CD4-positive, CD25-positive, alpha-beta regulatory T cell (primary cell): ENCODE measurements at regions not wholly inside any gene's neighbourhood (a gene's known extent, or its start where the extent isn't known, plus 50 kb on each side); places are given as distances from the start of the nearest gene placed in this dataset.
"Not testable (repeated sequence)": the region's sequence is repeated elsewhere in the genome, so short reads cannot be mapped to it uniquely, and the experiment has no call there.

ENCODE experiments used
- ATAC-seq, 2 donors: fragments of 150-1000 bp; cut with Tn5 transposase; one replicate each; pipeline ENCODE4 v1.10.0; 2021; ENCODE audit warnings: low read depth in 2 of 2, moderate number of reproducible peaks in 2 of 2, moderate library complexity in 1 of 2
- DNase-seq, 3 donors: peaks; one replicate each; pipeline versions ENCODE4 v3.0.0 to v3.0.0-alpha.2; 2012 to 2022; ENCODE audit warnings: mixed read lengths in 1 of 3
- H3K27ac ChIP-seq: one replicate; pipeline ENCODE4 v1.7.0; 2013; ENCODE audit warnings: mild to moderate bottlenecking, low read length; ENCODE audit not compliant: insufficient read depth, poor library complexity, severe bottlenecking
- H3K27me3 ChIP-seq: one replicate; pipeline ENCODE4 v1.7.0; 2013; ENCODE audit warnings: low read length; ENCODE audit not compliant: control insufficient read depth, insufficient read depth
- H3K36me3 ChIP-seq: one replicate; pipeline ENCODE4 v1.7.0; 2013; ENCODE audit warnings: mild to moderate bottlenecking, low read length, moderate library complexity; ENCODE audit not compliant: control insufficient read depth, insufficient read depth
- H3K4me1 ChIP-seq: 2 replicates; pipeline ENCODE4 v1.7.0; 2013; ENCODE audit warnings: mild to moderate bottlenecking, low read length; ENCODE audit not compliant: insufficient read depth, control insufficient read depth, poor library complexity, severe bottlenecking
- H3K4me3 ChIP-seq: one replicate; pipeline ENCODE4 v1.7.0; 2013; ENCODE audit warnings: low read depth, mild to moderate bottlenecking, low read length, moderate library complexity
- H3K9me3 ChIP-seq, 2 experiments: 1 replicate in 1 of 2; 2 replicates in 1 of 2; pipeline ENCODE4 v1.7.0; 2013; ENCODE audit warnings: low read length in 2 of 2, mild to moderate bottlenecking in 1 of 2, moderate library complexity in 1 of 2; ENCODE audit not compliant: control insufficient read depth in 2 of 2
- H3K27ac Mint-ChIP-seq, 3 donors: one replicate each; pipeline ENCODE4 v1.8.0; 2020 to 2022; ENCODE audit warnings: mild to moderate bottlenecking in 3 of 3, mixed read lengths in 3 of 3, moderate library complexity in 2 of 3
- H3K27me3 Mint-ChIP-seq: one replicate; pipeline ENCODE4 v1.8.0; 2022; ENCODE audit warnings: mild to moderate bottlenecking, mixed read lengths
- H3K36me3 Mint-ChIP-seq: one replicate; pipeline ENCODE4 v1.8.0; 2020; ENCODE audit warnings: mixed read lengths
- H3K4me1 Mint-ChIP-seq, 4 donors: one replicate each; pipeline ENCODE4 v1.8.0; 2020 to 2022; ENCODE audit warnings: mixed read lengths in 4 of 4, mild to moderate bottlenecking in 1 of 4
- H3K4me3 Mint-ChIP-seq, 4 donors: one replicate each; pipeline ENCODE4 v1.8.0; 2020 to 2022; ENCODE audit warnings: mild to moderate bottlenecking in 4 of 4, mixed read lengths in 4 of 4, moderate library complexity in 3 of 4
- H3K9me3 Mint-ChIP-seq, 7 donors: one replicate each; pipeline ENCODE4 v1.8.0; 2020 to 2022; ENCODE audit warnings: mixed read lengths in 7 of 7, mild to moderate bottlenecking in 3 of 7, moderate library complexity in 2 of 7

DNA sequence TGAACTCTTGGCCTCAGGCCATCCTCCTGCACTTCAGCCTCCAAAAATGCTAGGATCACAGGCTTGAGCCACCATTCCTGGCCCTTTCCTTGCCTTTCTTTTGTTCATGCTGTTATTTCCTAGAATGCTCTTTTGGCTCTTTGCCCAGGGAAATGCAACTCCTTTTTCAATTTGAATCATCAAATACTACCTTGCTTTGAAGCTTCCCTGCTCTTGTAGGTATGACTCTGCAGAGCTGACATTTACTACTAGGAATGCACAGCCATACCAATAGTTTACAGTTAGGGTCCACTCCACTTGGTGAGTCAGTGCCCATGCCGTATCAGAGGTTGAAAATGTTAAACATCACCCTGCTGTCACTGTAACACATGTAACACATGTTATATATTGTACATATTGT, 107.0 kb upstream of the CRY1 start:
- no peaks in the 10 kb centered on the region for H3K36me3 Mint-ChIP-seq

DNA sequence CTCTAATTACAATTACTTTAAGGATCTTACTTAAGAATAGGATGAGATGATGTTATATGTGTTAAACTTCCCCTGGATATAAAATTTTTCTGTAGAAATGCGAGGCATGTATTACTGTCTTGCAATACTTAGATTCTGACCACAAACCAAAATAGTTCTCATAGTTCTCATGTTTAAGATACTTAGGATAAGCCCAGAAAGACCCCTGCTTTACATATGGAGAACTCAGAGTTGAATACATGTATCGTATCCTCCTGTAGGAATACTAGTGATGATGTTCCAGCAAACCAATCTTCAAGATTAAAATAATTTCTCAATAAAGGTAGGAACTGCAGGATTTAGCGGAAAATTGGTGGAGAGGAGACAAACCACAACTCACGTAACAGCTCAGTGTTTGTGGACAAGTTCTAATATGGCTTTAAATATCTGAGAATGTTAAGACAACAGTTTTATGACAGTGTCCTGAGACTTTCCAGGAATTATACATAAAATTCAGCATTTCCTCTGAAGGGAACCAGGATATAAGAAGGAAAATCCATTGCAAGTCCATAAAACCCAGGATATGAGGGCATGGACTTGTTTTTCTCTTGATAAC, 114.7 kb upstream of the CRY1 start:
- H3K4me1 Mint-ChIP-seq: no peaks in the 10 kb centered on the region

More for the DNA sequence above, 107.0 kb upstream of the CRY1 start:
- Mint-ChIP-seq H3K27ac (no peak overlapping the region), H3K9me3 (peaks cover 0 to 4% (median 0%) of the 10 kb centered on the region in 7 donors), H3K4me1 (no peaks in the 10 kb centered on the region), H3K27me3 (peaks cover 11% of the 10 kb centered on the region), H3K4me3 (no peak overlapping the region)
- no peaks in the 10 kb centered on the region for H3K9me3 ChIP-seq
- DNase-seq (no peak), ATAC-seq (no peak)
- H3K4me1 ChIP-seq: no peaks in the 10 kb centered on the region
- H3K27ac ChIP-seq: no peak overlapping the region
- no peaks in the 10 kb centered on the region for H3K36me3 ChIP-seq
- H3K4me3 ChIP-seq: no peak overlapping the region
- peaks cover 4% of the 10 kb centered on the region for H3K27me3 ChIP-seq

DNA sequence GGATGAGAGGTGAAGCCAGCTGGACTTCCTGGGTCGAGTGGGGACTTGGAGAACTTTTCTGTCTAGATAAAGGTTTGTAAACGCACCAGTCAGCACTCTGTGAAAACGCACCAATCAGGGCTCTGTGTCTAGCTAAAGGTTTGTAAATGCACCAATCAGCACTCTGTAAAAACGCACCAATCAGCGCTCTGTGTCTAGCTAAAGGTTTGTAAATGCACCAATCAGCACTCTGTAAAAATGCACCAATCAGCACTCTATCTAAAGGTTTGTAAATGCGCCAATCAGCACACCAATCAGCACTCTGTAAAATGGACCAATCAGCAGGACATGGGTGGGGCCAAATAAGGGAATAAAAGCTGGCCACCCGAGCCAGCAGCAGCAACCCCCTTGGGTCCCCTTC, 116.4 kb upstream of the CRY1 start:
- not testable (repeated sequence) for ATAC-seq, H3K27me3 ChIP-seq, H3K36me3 Mint-ChIP-seq, H3K4me1 Mint-ChIP-seq, H3K4me3 ChIP-seq, H3K27ac Mint-ChIP-seq, H3K9me3 ChIP-seq, H3K27me3 Mint-ChIP-seq, DNase-seq, H3K4me1 ChIP-seq, H3K27ac ChIP-seq, H3K4me3 Mint-ChIP-seq, H3K36me3 ChIP-seq, H3K9me3 Mint-ChIP-seq

More for the DNA sequence above, 114.7 kb upstream of the CRY1 start:
- Mint-ChIP-seq H3K27me3 (peaks cover 7% of the 10 kb centered on the region), H3K4me3 (no peak overlapping the region), H3K36me3 (no peaks in the 10 kb centered on the region), H3K27ac (no peak overlapping the region), H3K9me3 (peaks cover 0 to 2% (median 0%) of the 10 kb centered on the region in 7 donors)
- Histone ChIP-seq H3K4me3 (no peak overlapping the region), H3K36me3 (no peaks in the 10 kb centered on the region), H3K4me1 (no peaks in the 10 kb centered on the region), H3K9me3 (no peaks in the 10 kb centered on the region), H3K27ac (no peak overlapping the region), H3K27me3 (peaks cover 2% of the 10 kb centered on the region)
- no peak for ATAC-seq
- no peak for DNase-seq

DNA sequence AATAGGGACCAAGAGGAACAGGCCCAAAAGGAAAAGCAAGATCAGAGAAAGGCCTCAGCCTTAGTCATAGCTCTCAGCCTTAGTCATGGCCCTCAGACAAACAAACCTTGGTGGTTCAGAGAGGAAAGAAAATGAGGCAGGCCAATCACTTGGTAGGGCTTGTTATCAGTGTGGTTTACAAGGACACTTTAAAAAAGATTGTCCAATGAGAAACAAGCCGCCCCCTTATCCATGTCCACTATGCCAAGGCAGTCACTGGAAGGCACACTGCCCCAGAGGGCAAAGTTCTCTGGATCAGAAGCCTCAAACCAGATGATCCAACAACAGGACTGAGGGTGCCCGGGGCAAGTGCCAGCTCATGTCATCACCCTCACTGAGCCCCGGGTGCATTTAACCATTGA, 121.0 kb upstream of the CRY1 start:
- peaks cover 20% of the 10 kb centered on the region for H3K27me3 Mint-ChIP-seq
- not testable (repeated sequence) for H3K27me3 ChIP-seq, H3K4me1 ChIP-seq, H3K4me3 ChIP-seq, H3K36me3 Mint-ChIP-seq, DNase-seq, H3K36me3 ChIP-seq, H3K27ac Mint-ChIP-seq, H3K9me3 ChIP-seq, H3K4me1 Mint-ChIP-seq, H3K4me3 Mint-ChIP-seq, H3K9me3 Mint-ChIP-seq, H3K27ac ChIP-seq, ATAC-seq

DNA sequence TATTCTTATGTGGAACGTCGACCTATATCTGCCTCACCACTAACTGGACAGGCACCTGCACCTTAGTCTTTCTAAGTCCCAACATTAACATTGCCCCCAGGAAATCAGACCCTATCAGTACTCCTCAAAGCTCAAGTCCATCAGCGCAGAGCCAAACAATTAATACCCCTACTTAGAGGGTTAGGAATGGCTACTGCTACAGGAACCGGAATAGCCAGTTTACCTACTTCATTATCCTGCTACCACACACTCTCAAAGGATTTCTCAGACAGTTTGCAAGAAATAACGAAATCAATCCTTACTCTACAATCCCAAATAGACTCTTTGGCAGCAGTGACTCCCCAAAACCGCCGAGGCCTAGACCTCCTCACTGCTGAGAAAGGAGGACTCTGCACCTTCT, 123.1 kb upstream of the CRY1 start:
- not testable (repeated sequence) for H3K4me1 ChIP-seq, DNase-seq, H3K27ac Mint-ChIP-seq, H3K36me3 Mint-ChIP-seq, H3K9me3 ChIP-seq, H3K27ac ChIP-seq, H3K4me1 Mint-ChIP-seq, H3K9me3 Mint-ChIP-seq, H3K4me3 Mint-ChIP-seq, H3K27me3 ChIP-seq, H3K36me3 ChIP-seq, ATAC-seq, H3K4me3 ChIP-seq
- H3K27me3 Mint-ChIP-seq: peaks cover 25% of the 10 kb centered on the region

DNA sequence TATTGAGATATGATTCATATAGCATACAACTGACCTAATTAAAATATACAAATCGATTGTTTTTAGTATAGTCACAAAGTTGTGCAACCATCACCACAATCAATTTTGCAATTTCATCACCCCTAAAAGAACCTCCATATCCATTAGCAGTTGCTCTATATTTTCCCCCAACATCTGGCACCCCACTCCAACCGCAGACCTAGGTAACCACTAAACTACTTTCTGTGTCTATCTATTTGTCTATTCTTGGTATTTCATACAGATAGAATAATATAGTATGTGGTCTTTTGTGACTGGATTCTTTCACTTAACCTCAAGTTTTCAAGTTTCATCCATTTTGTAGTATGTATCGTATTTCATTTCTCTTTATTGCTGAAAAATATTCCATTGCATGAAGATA, 126.0 kb upstream of the CRY1 start:
- Histone ChIP-seq H3K4me1 (no peaks in the 10 kb centered on the region), H3K4me3 (no peak overlapping the region), H3K9me3 (no peaks in the 10 kb centered on the region), H3K27ac (no peak overlapping the region), H3K27me3 (peaks cover 2% of the 10 kb centered on the region), H3K36me3 (no peaks in the 10 kb centered on the region)
- H3K27ac Mint-ChIP-seq: no peak overlapping the region
- no peak for DNase-seq
- H3K9me3 Mint-ChIP-seq: peaks cover 0 to 3% (median 0%) of the 10 kb centered on the region in 7 donors
- H3K4me1 Mint-ChIP-seq: no peaks in the 10 kb centered on the region
- peaks cover 30% of the 10 kb centered on the region for H3K27me3 Mint-ChIP-seq
- ATAC-seq: no peak
- H3K36me3 Mint-ChIP-seq: no peaks in the 10 kb centered on the region
- H3K4me3 Mint-ChIP-seq: no peak overlapping the region

DNA sequence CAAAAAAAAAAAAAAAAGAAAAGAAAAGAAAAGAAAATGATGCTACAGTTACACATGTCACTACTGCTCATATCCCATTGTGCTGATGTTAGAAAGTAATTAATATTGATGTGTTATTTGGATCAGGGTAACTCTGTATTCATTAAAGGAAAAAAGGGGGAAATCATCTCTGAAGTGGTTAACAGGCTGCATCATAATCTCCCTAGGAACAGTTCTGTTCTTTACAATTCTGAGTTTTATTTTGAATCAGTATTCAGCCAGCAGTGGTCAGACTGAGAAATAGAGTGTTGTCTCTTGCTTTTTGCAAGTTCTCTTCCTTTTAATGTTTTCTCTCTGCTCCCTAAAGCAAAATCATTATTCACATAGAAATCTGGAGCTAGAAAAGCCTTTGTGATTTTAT, 128.6 kb upstream of the CRY1 start:
- no peaks in the 10 kb centered on the region for H3K36me3 ChIP-seq
- no peaks in the 10 kb centered on the region for H3K4me1 ChIP-seq
- H3K36me3 Mint-ChIP-seq: no peaks in the 10 kb centered on the region
- ATAC-seq: no peak
- H3K4me1 Mint-ChIP-seq: no peaks in the 10 kb centered on the region
- no peaks in the 10 kb centered on the region for H3K9me3 ChIP-seq
- H3K9me3 Mint-ChIP-seq: peaks cover 0 to 3% (median 0%) of the 10 kb centered on the region in 7 donors
- no peak overlapping the region for H3K4me3 Mint-ChIP-seq
- H3K27me3 Mint-ChIP-seq: peaks cover 30% of the 10 kb centered on the region
- no peak overlapping the region for H3K4me3 ChIP-seq
- no peak for DNase-seq
- no peak overlapping the region for H3K27ac Mint-ChIP-seq
- no peak overlapping the region for H3K27ac ChIP-seq
- H3K27me3 ChIP-seq: peaks cover 2% of the 10 kb centered on the region

DNA sequence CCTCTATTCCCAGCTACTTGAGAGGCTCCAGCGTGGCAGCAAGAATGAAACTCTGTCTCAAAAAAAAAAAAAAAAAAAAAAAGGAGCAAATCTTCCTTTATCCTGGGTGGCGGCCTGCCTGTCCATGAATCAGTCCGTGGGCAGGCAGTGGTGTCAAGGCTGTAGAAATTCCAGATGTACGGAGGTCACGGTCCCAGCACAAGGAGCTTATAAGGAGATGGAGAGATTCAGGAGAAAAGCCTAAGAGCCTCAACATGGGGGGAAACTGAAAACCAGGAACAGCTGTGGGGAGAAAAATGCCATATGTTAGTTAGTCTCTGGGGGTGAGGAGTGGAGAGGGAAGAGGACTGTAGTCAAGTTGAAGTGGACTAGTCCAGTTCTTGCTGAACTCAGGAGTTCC, 130.5 kb upstream of the CRY1 start:
- Mint-ChIP-seq H3K4me1 (no peaks in the 10 kb centered on the region), H3K36me3 (no peaks in the 10 kb centered on the region), H3K27me3 (peaks cover 27% of the 10 kb centered on the region), H3K9me3 (peaks cover 0 to 3% (median 0%) of the 10 kb centered on the region in 7 donors), H3K4me3 (no peak overlapping the region), H3K27ac (peak overlapping the region in 1 of 3 donors; percentile 14)
- Histone ChIP-seq H3K27ac (no peak overlapping the region), H3K4me3 (no peak overlapping the region), H3K27me3 (peaks cover 2% of the 10 kb centered on the region), H3K9me3 (no peaks in the 10 kb centered on the region), H3K4me1 (no peaks in the 10 kb centered on the region), H3K36me3 (no peaks in the 10 kb centered on the region)
- DNase-seq (no peak), ATAC-seq (no peak)
